Peyer's patch (tissue), 4 donors: ENCODE measurements at regions not wholly inside any gene's neighbourhood (a gene's known extent, or its start where the extent isn't known, plus 50 kb on each side); places are given as distances from the start of the nearest gene placed in this dataset.

Experiments used
- DNase-seq, 3 donors: peaks; one replicate each; pipeline ENCODE4 v3.0.0-alpha.2; 2017 to 2019
- H3K27ac ChIP-seq, 4 donors: fragments of 200-600 bp; sonication (generic); one replicate each; pipeline ENCODE4 v1.5.1; 2016 to 2019
- H3K27me3 ChIP-seq, 2 donors: fragments of 200-600 bp; sonication (generic); one replicate each; pipeline ENCODE4 v1.5.1; 2019
- H3K36me3 ChIP-seq, 3 donors: fragments of 200-600 bp; sonication (generic); one replicate each; pipeline ENCODE4 v1.5.1; 2016 to 2019
- H3K4me1 ChIP-seq, 4 donors: fragments of 200-600 bp; sonication (generic); one replicate each; pipeline ENCODE4 v1.5.1; 2016 to 2019
- H3K4me3 ChIP-seq, 4 donors: fragments of 200-600 bp; sonication (generic); 1 replicate in 3 of 4; 2 replicates in 1 of 4; pipeline ENCODE4 v1.5.1; 2016 to 2019; ENCODE audit warnings: mild to moderate bottlenecking in 1 of 4
- H3K9me3 ChIP-seq, 4 donors: fragments of 200-600 bp; sonication (generic); one replicate each; pipeline ENCODE4 v1.5.1; 2016 to 2019; ENCODE audit warnings: mild to moderate bottlenecking in 1 of 4
- POLR2A ChIP-seq, 2 donors: fragments of 450-650 bp; IDR thresholded peaks; one replicate each; pipeline ENCODE4 v1.5.1; 2017; ENCODE audit warnings: antibody characterized with exemption in 2 of 2, mild to moderate bottlenecking in 2 of 2, moderate library complexity in 2 of 2
- TF ChIP-seq, protein P1 (sequence below), 6 experiments: fragments of 450-650 bp in 4 of 6; fragments of 200-600 bp in 2 of 6; sonication (generic) in 1 of 6; IDR thresholded peaks; one replicate each; pipeline ENCODE4 v1.5.1; 2017 to 2019; ENCODE audit warnings: antibody characterized with exemption in 6 of 6, mild to moderate bottlenecking in 3 of 6, moderate library complexity in 1 of 6

DNA sequence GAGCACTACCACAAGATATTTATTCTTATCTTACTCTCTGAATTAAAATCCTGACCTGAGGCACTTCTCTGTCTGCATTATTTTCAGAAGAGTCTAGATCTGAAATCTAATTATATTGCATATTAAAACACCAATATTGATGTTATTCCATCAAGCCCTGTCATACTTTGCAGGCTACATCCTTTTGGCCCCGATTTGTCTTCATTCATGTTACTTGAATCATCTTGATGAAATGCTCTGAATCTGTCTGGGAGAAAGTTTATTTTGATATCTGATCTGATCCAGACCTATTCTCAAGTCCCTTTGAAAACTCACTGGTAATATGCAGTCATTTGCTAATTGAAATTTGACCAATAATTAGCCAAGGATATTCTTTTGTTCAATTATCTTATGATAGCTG is 79.9 kb downstream of the BBS10 start:
- no peak for DNase-seq
- no peaks in the 10 kb centered on the region for H3K27me3 ChIP-seq
- no peak overlapping the region for H3K4me3 ChIP-seq
- H3K36me3 ChIP-seq, result no peaks in the 10 kb centered on the region
- H3K9me3 ChIP-seq, result no peaks in the 10 kb centered on the region
- no peak overlapping the region for H3K27ac ChIP-seq
- no peaks in the 10 kb centered on the region for H3K4me1 ChIP-seq
- TF ChIP-seq, protein P1, sequence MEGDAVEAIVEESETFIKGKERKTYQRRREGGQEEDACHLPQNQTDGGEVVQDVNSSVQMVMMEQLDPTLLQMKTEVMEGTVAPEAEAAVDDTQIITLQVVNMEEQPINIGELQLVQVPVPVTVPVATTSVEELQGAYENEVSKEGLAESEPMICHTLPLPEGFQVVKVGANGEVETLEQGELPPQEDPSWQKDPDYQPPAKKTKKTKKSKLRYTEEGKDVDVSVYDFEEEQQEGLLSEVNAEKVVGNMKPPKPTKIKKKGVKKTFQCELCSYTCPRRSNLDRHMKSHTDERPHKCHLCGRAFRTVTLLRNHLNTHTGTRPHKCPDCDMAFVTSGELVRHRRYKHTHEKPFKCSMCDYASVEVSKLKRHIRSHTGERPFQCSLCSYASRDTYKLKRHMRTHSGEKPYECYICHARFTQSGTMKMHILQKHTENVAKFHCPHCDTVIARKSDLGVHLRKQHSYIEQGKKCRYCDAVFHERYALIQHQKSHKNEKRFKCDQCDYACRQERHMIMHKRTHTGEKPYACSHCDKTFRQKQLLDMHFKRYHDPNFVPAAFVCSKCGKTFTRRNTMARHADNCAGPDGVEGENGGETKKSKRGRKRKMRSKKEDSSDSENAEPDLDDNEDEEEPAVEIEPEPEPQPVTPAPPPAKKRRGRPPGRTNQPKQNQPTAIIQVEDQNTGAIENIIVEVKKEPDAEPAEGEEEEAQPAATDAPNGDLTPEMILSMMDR (IDR thresholded peaks at IDR 0.05), result no peak
- no peak for TF ChIP-seq POLR2A (IDR thresholded peaks at IDR 0.05)

GRCh38 chr12:76266797-76267196 is 81.4 kb downstream of the BBS10 start:
- no peak for DNase-seq

GRCh38 chr12:76265424-76266180 is 82.6 kb downstream of the BBS10 start:
- no peaks in the 10 kb centered on the region for H3K9me3 ChIP-seq
- H3K36me3 ChIP-seq, result no peaks in the 10 kb centered on the region
- H3K4me3 ChIP-seq, result no peak overlapping the region
- H3K27ac ChIP-seq, result no peak overlapping the region
- TF ChIP-seq, protein P1 (IDR thresholded peaks at IDR 0.05), result no peak
- TF ChIP-seq POLR2A (IDR thresholded peaks at IDR 0.05), result no peak
- H3K4me1 ChIP-seq, result no peaks in the 10 kb centered on the region
- no peaks in the 10 kb centered on the region for H3K27me3 ChIP-seq
- no peak for DNase-seq

More at GRCh38 chr12:76266797-76267196, 81.4 kb downstream of the BBS10 start:
- H3K36me3 ChIP-seq, result no peaks in the 10 kb centered on the region
- no peak for TF ChIP-seq POLR2A (IDR thresholded peaks at IDR 0.05)
- TF ChIP-seq, protein P1 (IDR thresholded peaks at IDR 0.05), result no peak
- no peak overlapping the region for H3K27ac ChIP-seq
- H3K4me3 ChIP-seq, result no peak overlapping the region
- H3K4me1 ChIP-seq, result no peaks in the 10 kb centered on the region
- H3K27me3 ChIP-seq, result no peaks in the 10 kb centered on the region
- H3K9me3 ChIP-seq, result no peaks in the 10 kb centered on the region

GRCh38 chr12:76264611-76265012 is 83.6 kb downstream of the BBS10 start:
- Histone ChIP-seq H3K27me3 (no peaks in the 10 kb centered on the region), H3K4me3 (no peak overlapping the region), H3K36me3 (no peaks in the 10 kb centered on the region), H3K27ac (no peak overlapping the region), H3K4me1 (no peaks in the 10 kb centered on the region), H3K9me3 (no peaks in the 10 kb centered on the region)
- no peak for DNase-seq
- TF ChIP-seq POLR2A (IDR thresholded peaks at IDR 0.05), result no peak
- TF ChIP-seq, protein P1 (IDR thresholded peaks at IDR 0.05), result no peak

- H3K4me3 ChIP-seq, result no peak overlapping the region
- no peak for DNase-seq
- no peak for TF ChIP-seq POLR2A (IDR thresholded peaks at IDR 0.05)
- TF ChIP-seq, protein P1 (IDR thresholded peaks at IDR 0.05), result no peak
- H3K27me3 ChIP-seq, result no peaks in the 10 kb centered on the region
- no peaks in the 10 kb centered on the region for H3K4me1 ChIP-seq
- H3K9me3 ChIP-seq, result no peaks in the 10 kb centered on the region
- no peak overlapping the region for H3K27ac ChIP-seq
- H3K36me3 ChIP-seq, result no peaks in the 10 kb centered on the region
Observed at GRCh38 chr12:76263696-76264095, 84.5 kb downstream of the BBS10 start.
